H1 (cell line): ENCODE measurements at regions not wholly inside any gene's neighbourhood (a gene's known extent, or its start where the extent isn't known, plus 50 kb on each side); places are given as distances from the start of the nearest gene placed in this dataset.

Experiments
- KDM4A ChIP-seq: IDR thresholded peaks from one replicate; pipeline ENCODE4 v1.7.1; 2012; ENCODE audit warnings: low read depth, mild to moderate bottlenecking, moderate library complexity, low read length, inconsistent platforms; ENCODE audit not compliant: severe bottlenecking
- TAF7 ChIP-seq: optimal IDR thresholded peaks from 2 replicates; pipeline ENCODE3; 2011; ENCODE audit warnings: low read depth, mild to moderate bottlenecking, inconsistent platforms, low read length, moderate library complexity, borderline replicate concordance
- TF ChIP-seq, protein P1 (sequence below): IDR thresholded peaks from 2 replicates; pipeline ENCODE4 v1.6.1; 2012; ENCODE audit warnings: inconsistent platforms

DNA sequence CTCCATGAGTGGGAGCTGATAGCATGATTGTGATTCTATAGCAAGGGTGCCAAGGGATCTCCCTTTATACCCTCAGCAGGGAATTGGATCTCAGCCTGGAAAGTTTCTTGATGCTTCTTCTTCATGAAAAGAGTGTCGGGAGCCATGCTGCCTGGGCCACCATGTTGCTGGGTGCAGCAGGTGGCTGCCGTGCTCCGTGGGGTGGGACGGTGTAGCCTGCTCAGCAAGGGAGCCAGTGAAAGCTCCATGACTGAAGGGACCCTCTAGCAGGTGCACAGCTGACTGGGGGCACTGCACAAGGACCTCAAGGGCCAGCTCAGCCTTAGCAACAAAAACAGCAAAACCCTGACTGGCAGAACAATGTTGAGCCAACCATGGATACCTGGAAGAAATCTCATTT lies 368.9 kb upstream of the HS6ST1 start (continued):
- TF ChIP-seq TAF7 (no peak), KDM4A (no peak)
- TF ChIP-seq, protein P1, sequence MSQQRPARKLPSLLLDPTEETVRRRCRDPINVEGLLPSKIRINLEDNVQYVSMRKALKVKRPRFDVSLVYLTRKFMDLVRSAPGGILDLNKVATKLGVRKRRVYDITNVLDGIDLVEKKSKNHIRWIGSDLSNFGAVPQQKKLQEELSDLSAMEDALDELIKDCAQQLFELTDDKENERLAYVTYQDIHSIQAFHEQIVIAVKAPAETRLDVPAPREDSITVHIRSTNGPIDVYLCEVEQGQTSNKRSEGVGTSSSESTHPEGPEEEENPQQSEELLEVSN = no peak
- TF ChIP-seq, all 59 proteins: peak for 0
